Gastroesophageal sphincter (tissue), 3 donors: ENCODE measurements at regions not wholly inside any gene's neighbourhood (a gene's known extent, or its start where the extent isn't known, plus 50 kb on each side); places are given as distances from the start of the nearest gene placed in this dataset.
"Not testable (repeated sequence)": the region's sequence is repeated elsewhere in the genome, so short reads cannot be mapped to it uniquely, and the experiment has no call there.

Experiments used
- POLR2A ChIP-seq, 2 donors: fragments of 450-650 bp; IDR thresholded peaks; one replicate each; pipeline ENCODE4 v1.6.1; 2017; ENCODE audit warnings: antibody characterized with exemption in 2 of 2, mild to moderate bottlenecking in 2 of 2, moderate library complexity in 1 of 2
- TF ChIP-seq, protein P1 (sequence below), 4 experiments: fragments of 200-600 bp in 2 of 4; fragments of 450-650 bp in 2 of 4; sonication (generic) in 1 of 4; IDR thresholded peaks; one replicate each; pipeline ENCODE4 v1.5.1; 2017 to 2019; ENCODE audit warnings: antibody characterized with exemption in 4 of 4, mild to moderate bottlenecking in 2 of 4, moderate library complexity in 2 of 4

DNA sequence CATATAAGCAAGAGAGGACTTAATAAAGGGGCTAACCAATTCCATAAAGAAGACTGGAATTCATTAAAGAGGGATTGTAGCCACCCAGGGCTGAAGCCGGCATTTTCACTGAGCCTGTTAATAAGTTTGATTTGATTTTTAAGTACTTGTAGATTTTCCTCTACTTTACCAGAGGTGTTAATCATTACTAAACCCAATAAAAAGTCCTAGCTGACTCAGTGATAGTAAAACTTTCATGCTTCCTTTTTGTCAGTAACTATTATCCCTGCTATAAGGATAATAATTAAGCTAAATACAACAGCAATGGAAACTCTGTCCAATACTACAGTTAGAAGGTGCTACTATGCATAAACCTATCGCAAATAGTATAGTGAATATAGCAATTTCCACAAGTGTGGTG lies 260.2 kb downstream of the CEMIP2 start:
- TF ChIP-seq, protein P1, sequence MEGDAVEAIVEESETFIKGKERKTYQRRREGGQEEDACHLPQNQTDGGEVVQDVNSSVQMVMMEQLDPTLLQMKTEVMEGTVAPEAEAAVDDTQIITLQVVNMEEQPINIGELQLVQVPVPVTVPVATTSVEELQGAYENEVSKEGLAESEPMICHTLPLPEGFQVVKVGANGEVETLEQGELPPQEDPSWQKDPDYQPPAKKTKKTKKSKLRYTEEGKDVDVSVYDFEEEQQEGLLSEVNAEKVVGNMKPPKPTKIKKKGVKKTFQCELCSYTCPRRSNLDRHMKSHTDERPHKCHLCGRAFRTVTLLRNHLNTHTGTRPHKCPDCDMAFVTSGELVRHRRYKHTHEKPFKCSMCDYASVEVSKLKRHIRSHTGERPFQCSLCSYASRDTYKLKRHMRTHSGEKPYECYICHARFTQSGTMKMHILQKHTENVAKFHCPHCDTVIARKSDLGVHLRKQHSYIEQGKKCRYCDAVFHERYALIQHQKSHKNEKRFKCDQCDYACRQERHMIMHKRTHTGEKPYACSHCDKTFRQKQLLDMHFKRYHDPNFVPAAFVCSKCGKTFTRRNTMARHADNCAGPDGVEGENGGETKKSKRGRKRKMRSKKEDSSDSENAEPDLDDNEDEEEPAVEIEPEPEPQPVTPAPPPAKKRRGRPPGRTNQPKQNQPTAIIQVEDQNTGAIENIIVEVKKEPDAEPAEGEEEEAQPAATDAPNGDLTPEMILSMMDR (IDR thresholded peaks at IDR 0.05), result not testable (repeated sequence)
- TF ChIP-seq POLR2A (IDR thresholded peaks at IDR 0.05), result not testable (repeated sequence)
